Loucy (cell line): ENCODE measurements at regions not wholly inside any gene's neighbourhood (a gene's known extent, or its start where the extent isn't known, plus 50 kb on each side); places are given as distances from the start of the nearest gene placed in this dataset.

Experiments used
- H2AFZ ChIP-seq: fragments of 200-600 bp; sonication (generic); 2 replicates; pipeline ENCODE4 v1.6.0; 2016; ENCODE audit warnings: antibody characterized with exemption, mild to moderate bottlenecking, low read length, moderate library complexity
- H3F3A ChIP-seq: fragments of 200-600 bp; 2 replicates; pipeline ENCODE4 v1.6.0; 2016; ENCODE audit warnings: antibody characterized with exemption, low read depth, mild to moderate bottlenecking
- H3K27me3 ChIP-seq: fragments of 200-600 bp; sonication (generic); 2 replicates; pipeline ENCODE4 v1.6.1; 2014; ENCODE audit warnings: low read length, mild to moderate bottlenecking; ENCODE audit not compliant: insufficient read depth, poor library complexity, severe bottlenecking
- H3K36me3 ChIP-seq: fragments of 200-600 bp; sonication (generic); 2 replicates; pipeline ENCODE4 v1.6.1; 2016; ENCODE audit warnings: low read length; ENCODE audit not compliant: insufficient read depth
- H3K4me1 ChIP-seq: fragments of 200-600 bp; sonication (generic); 2 replicates; pipeline ENCODE4 v1.5.1; 2014; ENCODE audit warnings: low read length, mild to moderate bottlenecking; ENCODE audit not compliant: insufficient read depth, poor library complexity, severe bottlenecking
- H3K4me2 ChIP-seq: fragments of 200-600 bp; sonication (generic); 2 replicates; pipeline ENCODE4 v1.6.0; 2014; ENCODE audit warnings: antibody characterized with exemption, low read length, low read depth, mild to moderate bottlenecking; ENCODE audit not compliant: poor library complexity, severe bottlenecking
- H3K4me3 ChIP-seq: fragments of 200-600 bp; sonication (generic); 2 replicates; pipeline ENCODE4 v1.5.1; 2014; ENCODE audit warnings: low read length, mild to moderate bottlenecking, mixed read lengths; ENCODE audit not compliant: poor library complexity, severe bottlenecking
- H3K79me2 ChIP-seq: fragments of 200-600 bp; sonication (generic); 2 replicates; pipeline ENCODE4 v1.6.1; 2014; ENCODE audit warnings: low read length; ENCODE audit not compliant: insufficient read depth
- H3K9ac ChIP-seq: fragments of 200-600 bp; sonication (generic); 2 replicates; pipeline ENCODE4 v1.6.0; 2014; ENCODE audit warnings: mild to moderate bottlenecking, low read depth, low read length, moderate library complexity; ENCODE audit not compliant: poor library complexity, severe bottlenecking
- H3K9me2 ChIP-seq: fragments of 200-600 bp; sonication (generic); replicated peaks from 2 replicates; pipeline ENCODE4 v1.6.1; 2016; ENCODE audit warnings: low read depth, low read length, mixed read lengths
- H3K9me3 ChIP-seq: fragments of 200-600 bp; sonication (generic); 2 replicates; pipeline ENCODE4 v1.6.1; 2014; ENCODE audit warnings: mild to moderate bottlenecking, antibody characterized with exemption, low read length, low read depth; ENCODE audit not compliant: insufficient read depth
- H4K20me1 ChIP-seq: fragments of 200-600 bp; sonication (generic); 2 replicates; pipeline ENCODE4 v1.6.0; 2014; ENCODE audit warnings: antibody characterized with exemption, low read length, mild to moderate bottlenecking; ENCODE audit not compliant: insufficient read depth, poor library complexity, severe bottlenecking
- EZH2phosphoT487 ChIP-seq: fragments of 200-600 bp; IDR thresholded peaks from 2 replicates; pipeline ENCODE4 v1.6.1; 2018; ENCODE audit warnings: antibody characterized with exemption, mild to moderate bottlenecking, moderate library complexity, borderline replicate concordance
- TF ChIP-seq, protein P1 (sequence below): fragments of 200-600 bp; sonication (generic); conservative IDR thresholded peaks from 2 replicates; pipeline ENCODE4 v1.5.1; 2014; ENCODE audit warnings: mild to moderate bottlenecking, antibody characterized with exemption, low read length

DNA sequence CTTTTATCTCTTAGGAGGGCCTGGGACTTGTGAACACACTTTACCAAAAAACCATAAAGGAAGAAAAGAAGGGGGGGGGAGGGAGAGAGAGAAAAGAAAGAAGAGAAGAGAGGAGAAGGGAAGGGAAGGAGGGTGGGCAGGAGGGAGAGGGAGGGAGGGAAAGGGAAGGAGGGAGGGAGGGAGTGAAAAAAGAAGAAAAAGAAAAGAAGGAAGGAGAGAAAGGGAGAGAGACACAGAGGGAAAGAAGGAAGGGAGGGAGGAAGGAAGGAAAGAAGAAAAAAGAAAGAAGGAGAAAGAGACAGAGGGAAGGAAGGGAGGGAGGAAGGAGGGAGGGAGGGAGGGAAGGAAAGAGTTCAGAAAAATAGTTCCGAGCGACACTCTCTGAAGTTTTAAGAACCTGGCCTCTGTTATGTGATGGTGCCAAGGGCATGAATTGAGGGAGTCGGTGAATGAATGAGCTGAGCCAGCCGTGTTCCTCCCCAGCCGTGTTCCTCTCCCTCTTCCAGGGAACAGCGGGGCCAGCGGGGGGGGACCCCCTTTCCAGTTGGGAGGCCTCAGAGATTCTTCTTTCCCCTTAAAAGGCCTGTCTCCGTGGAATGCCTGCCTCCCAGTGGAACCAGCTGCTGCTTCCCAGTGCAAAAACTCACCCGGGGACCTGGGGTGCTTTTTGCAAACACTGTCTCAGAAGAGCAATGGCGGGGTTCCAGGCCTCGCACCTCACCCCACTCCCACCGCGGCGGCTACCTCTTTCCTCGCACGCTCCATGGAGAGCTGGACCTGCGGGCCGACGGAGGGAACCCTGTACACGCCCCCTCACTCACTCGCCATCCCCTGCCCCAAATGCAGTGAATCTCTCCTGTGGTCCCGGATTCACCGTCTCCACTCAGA is 84.1 kb downstream of the FOXL3 start:
- no peak overlapping the region for H3K4me2 ChIP-seq
- no peak overlapping the region for H3K4me3 ChIP-seq
- H3K4me1 ChIP-seq, result no peaks in the 10 kb centered on the region

DNA sequence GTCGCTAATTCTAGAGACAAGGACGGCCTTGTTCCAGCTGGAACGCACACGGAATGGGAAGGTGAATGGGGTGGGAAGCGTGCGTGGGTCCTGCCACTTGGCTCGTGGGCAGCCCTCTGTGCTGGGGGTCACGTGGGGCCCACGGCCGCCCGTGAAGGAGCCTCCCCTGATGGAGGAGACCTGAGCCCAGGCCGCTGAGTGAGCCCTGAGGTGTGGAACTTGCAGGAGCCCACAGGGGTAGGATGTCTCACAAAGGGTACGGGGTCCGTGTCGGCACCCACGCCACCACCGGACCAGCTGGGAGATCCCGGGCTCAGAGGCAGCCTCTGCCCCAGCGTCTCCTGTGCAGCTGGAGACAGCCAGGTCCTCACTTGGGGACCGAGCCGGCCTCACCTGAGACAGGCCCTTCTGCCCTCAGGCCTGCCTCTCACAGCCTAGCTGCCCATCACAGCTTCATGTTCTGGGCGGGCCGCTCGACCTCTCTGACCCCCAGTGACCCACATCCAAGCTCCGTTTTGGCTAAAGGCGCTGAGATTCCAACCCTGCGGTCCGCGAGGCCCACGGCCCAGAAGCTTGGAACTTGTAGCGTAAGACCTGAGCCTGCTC is 84.8 kb downstream of the FOXL3 start:
- no peaks in the 10 kb centered on the region for H3F3A ChIP-seq
- H3K9ac ChIP-seq, result no peak overlapping the region
- no peaks in the 10 kb centered on the region for H3K9me2 ChIP-seq
- H4K20me1 ChIP-seq, result no peaks in the 10 kb centered on the region
- H2AFZ ChIP-seq, result no peak overlapping the region
- H3K36me3 ChIP-seq, result no peaks in the 10 kb centered on the region
- TF ChIP-seq, protein P1, sequence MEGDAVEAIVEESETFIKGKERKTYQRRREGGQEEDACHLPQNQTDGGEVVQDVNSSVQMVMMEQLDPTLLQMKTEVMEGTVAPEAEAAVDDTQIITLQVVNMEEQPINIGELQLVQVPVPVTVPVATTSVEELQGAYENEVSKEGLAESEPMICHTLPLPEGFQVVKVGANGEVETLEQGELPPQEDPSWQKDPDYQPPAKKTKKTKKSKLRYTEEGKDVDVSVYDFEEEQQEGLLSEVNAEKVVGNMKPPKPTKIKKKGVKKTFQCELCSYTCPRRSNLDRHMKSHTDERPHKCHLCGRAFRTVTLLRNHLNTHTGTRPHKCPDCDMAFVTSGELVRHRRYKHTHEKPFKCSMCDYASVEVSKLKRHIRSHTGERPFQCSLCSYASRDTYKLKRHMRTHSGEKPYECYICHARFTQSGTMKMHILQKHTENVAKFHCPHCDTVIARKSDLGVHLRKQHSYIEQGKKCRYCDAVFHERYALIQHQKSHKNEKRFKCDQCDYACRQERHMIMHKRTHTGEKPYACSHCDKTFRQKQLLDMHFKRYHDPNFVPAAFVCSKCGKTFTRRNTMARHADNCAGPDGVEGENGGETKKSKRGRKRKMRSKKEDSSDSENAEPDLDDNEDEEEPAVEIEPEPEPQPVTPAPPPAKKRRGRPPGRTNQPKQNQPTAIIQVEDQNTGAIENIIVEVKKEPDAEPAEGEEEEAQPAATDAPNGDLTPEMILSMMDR, result no peak
- TF ChIP-seq EZH2phosphoT487, result no peak
- no peaks in the 10 kb centered on the region for H3K4me1 ChIP-seq
- H3K9me3 ChIP-seq, result no peaks in the 10 kb centered on the region
- no peaks in the 10 kb centered on the region for H3K79me2 ChIP-seq
- no peak overlapping the region for H3K4me2 ChIP-seq
- H3K27me3 ChIP-seq, result no peaks in the 10 kb centered on the region
- H3K4me3 ChIP-seq, result no peak overlapping the region

More for the DNA sequence above, 84.1 kb downstream of the FOXL3 start:
- Histone ChIP-seq H2AFZ (no peak overlapping the region), H3K36me3 (no peaks in the 10 kb centered on the region), H3K9ac (no peak overlapping the region), H3K9me3 (no peaks in the 10 kb centered on the region), H3K27me3 (no peaks in the 10 kb centered on the region), H3K79me2 (no peaks in the 10 kb centered on the region), H4K20me1 (no peaks in the 10 kb centered on the region), H3F3A (no peaks in the 10 kb centered on the region), H3K9me2 (no peaks in the 10 kb centered on the region)
- no peak for TF ChIP-seq EZH2phosphoT487
- TF ChIP-seq, protein P1, result no peak

DNA sequence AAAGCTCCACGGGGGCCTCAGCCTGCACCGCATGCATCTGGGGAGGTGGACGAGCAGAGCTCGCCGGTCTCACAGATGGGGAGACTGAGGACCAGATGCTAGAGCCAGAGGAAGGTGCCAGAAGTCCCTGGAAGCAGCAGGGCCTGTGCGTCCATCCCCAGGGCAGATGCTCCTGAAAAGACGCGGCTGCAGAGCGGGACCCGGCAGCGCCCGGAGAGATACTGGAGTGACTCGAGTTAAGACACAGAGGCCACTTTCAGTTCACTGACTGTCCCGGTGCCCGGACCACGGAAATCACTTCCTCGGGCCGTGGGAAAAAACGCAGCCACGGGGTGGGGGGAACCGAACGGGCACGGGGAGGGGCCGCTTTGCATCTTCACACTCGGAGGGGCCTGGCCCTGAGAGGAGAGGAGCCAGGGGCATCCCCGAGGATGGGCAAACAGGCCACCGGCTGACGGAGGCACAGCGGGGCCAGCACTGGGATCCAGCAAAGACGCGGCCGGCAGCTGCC is 85.4 kb downstream of the FOXL3 start:
- H3K4me3 ChIP-seq, result no peak overlapping the region
- TF ChIP-seq, protein P1, result no peak
- no peak for TF ChIP-seq EZH2phosphoT487
- no peaks in the 10 kb centered on the region for H4K20me1 ChIP-seq
- no peaks in the 10 kb centered on the region for H3K9me2 ChIP-seq
- H3K79me2 ChIP-seq, result no peaks in the 10 kb centered on the region
- H3K27me3 ChIP-seq, result no peaks in the 10 kb centered on the region
- H3K36me3 ChIP-seq, result no peaks in the 10 kb centered on the region
- no peaks in the 10 kb centered on the region for H3K9me3 ChIP-seq
- no peaks in the 10 kb centered on the region for H3F3A ChIP-seq
- H3K9ac ChIP-seq, result no peak overlapping the region
- H3K4me1 ChIP-seq, result no peaks in the 10 kb centered on the region
- no peak overlapping the region for H2AFZ ChIP-seq
- H3K4me2 ChIP-seq, result no peak overlapping the region
